ENCODE measurements at regions not wholly inside any gene's neighbourhood (a gene's known extent, or its start where the extent isn't known, plus 50 kb on each side); places are given as distances from the start of the nearest gene placed in this dataset.
A peak's percentile ranks its signal among the peaks of the same experiment; 100 is the strongest.

- no peak overlapping the region for H3K27ac ChIP-seq
- H3K27me3 ChIP-seq: no peaks in the 10 kb centered on the region
- WGBS, 2 donors: 64 to 81% methylated on average over 3 of the region's 3 CpGs
- no peaks in the 10 kb centered on the region for H3K36me3 ChIP-seq
- peak in 1 of 4 donors; percentile 37 for TF ChIP-seq POLR2AphosphoS5 (IDR thresholded peaks at IDR 0.05)
- no peak for TF ChIP-seq POLR2A (IDR thresholded peaks at IDR 0.05)
- TF ChIP-seq CTCF (IDR thresholded peaks at IDR 0.05): no peak
- no peak for TF ChIP-seq EP300 (IDR thresholded peaks at IDR 0.05)
- intact Hi-C loops (cut with DNase I): no loop called here
- H3K4me3 ChIP-seq: no peak overlapping the region
- no peak for DNase-seq
- no peaks in the 10 kb centered on the region for H3K4me1 ChIP-seq
- no peaks in the 10 kb centered on the region for H3K9me3 ChIP-seq
Measured at GRCh38 chr1:199272628-199273086, 633.8 kb downstream of the PTPRC start.

DNA sequence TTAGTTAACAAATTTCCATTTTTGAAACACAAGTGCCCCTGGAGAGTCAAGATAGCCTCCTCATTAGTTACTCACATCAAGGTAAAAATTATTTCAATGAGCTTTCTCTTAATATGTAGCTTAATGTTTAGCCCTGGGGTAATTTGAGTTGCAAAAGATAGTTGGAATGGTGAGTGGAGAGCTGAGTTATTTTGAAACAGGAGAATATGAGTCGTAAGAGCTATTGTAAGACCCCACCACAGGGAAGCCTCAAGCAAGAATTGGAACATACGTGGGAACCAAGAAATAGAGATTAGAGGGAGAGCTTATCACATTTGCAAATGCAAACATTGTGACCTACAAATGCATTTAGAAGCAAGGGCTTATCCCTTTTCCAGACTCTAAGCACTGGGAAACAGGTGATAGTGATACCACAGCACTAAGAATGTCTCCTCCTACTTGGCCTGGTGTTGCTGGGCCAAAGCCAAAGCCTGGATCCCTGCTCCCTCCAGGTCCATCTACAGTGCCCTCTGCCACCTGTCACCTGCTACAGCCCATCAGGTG, 635.1 kb downstream of the PTPRC start:
- H3K36me3 ChIP-seq: no peaks in the 10 kb centered on the region
- H3K27me3 ChIP-seq: no peaks in the 10 kb centered on the region
- H3K9me3 ChIP-seq: no peaks in the 10 kb centered on the region
- WGBS, 2 donors: 31 to 57% methylated on average over 2 of the region's 2 CpGs
- DNase-seq: no peak
- intact Hi-C loops (cut with DNase I): no loop called here
- TF ChIP-seq CTCF (IDR thresholded peaks at IDR 0.05) (no peak), POLR2A (IDR thresholded peaks at IDR 0.05) (no peak), POLR2AphosphoS5 (IDR thresholded peaks at IDR 0.05) (no peak), EP300 (IDR thresholded peaks at IDR 0.05) (no peak)
- no peak overlapping the region for H3K4me3 ChIP-seq
- H3K27ac ChIP-seq: no peak overlapping the region
- no peaks in the 10 kb centered on the region for H3K4me1 ChIP-seq

- TF ChIP-seq POLR2AphosphoS5 (IDR thresholded peaks at IDR 0.05) (no peak), EP300 (IDR thresholded peaks at IDR 0.05) (no peak), CTCF (IDR thresholded peaks at IDR 0.05) (no peak), POLR2A (IDR thresholded peaks at IDR 0.05) (no peak)
- H3K4me3 ChIP-seq: no peak overlapping the region
- DNase-seq: no peak
- no peaks in the 10 kb centered on the region for H3K36me3 ChIP-seq
- H3K27ac ChIP-seq: no peak overlapping the region
- no peaks in the 10 kb centered on the region for H3K27me3 ChIP-seq
- no peaks in the 10 kb centered on the region for H3K4me1 ChIP-seq
- no peaks in the 10 kb centered on the region for H3K9me3 ChIP-seq
- intact Hi-C loops (cut with DNase I): no loop called here
Measured at GRCh38 chr1:199279067-199279466, 640.2 kb downstream of the PTPRC start.

DNA sequence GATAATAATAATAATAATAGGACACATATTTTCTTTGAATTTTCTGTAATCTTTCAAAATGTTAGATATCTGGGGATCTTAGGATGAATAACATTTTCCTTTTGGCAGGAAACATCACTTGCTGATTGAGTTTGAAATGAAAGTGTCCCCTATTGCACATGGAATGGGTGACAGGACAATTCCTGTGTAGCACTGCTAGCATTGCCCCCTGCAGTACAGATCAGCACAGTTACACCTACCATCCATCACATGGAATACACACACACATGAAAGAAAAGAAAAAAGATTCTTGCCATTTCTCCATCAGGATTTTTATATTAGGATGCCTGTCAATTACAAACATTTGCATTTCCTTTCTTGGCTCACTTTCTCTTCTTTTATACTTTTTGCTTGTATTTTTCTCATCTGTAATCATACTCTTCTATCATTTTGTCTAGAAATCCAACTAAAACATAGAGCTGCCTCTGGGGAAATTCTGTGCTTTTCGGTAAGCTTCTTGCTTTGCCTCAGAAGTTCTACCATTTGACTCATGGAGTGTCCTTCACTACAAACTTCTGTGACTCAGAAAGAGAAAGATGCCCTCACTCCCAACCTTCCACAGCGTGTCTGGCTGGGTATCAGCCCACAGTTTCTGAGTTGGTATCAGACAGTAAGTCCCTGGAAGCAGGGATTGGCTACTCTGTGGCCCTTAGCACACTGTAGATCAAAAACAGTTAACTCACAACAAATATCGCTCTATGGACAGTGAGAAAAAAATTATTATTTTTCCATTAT, 641.2 kb downstream of the PTPRC start:
- intact Hi-C loops (cut with DNase I): no loop called here
- WGBS, 2 donors: 83 to 93% methylated on average over 3 of the region's 3 CpGs
- Histone ChIP-seq H3K27me3 (no peaks in the 10 kb centered on the region), H3K36me3 (no peaks in the 10 kb centered on the region), H3K4me1 (no peaks in the 10 kb centered on the region), H3K9me3 (no peaks in the 10 kb centered on the region), H3K27ac (no peak overlapping the region), H3K4me3 (no peak overlapping the region)
- TF ChIP-seq CTCF (IDR thresholded peaks at IDR 0.05) (no peak), POLR2A (IDR thresholded peaks at IDR 0.05) (no peak), EP300 (IDR thresholded peaks at IDR 0.05) (no peak), POLR2AphosphoS5 (IDR thresholded peaks at IDR 0.05) (no peak)
- DNase-seq: no peak

Measured in sigmoid colon (tissue), 6 donors.